Hindlimb muscle (tissue), 1 donor: ENCODE measurements at regions not wholly inside any gene's neighbourhood (a gene's known extent, or its start where the extent isn't known, plus 50 kb on each side); places are given as distances from the start of the nearest gene placed in this dataset.

Source experiments
- DNase-seq: peaks from one replicate; pipeline ENCODE4 v3.0.0-alpha.2; 2013

DNA sequence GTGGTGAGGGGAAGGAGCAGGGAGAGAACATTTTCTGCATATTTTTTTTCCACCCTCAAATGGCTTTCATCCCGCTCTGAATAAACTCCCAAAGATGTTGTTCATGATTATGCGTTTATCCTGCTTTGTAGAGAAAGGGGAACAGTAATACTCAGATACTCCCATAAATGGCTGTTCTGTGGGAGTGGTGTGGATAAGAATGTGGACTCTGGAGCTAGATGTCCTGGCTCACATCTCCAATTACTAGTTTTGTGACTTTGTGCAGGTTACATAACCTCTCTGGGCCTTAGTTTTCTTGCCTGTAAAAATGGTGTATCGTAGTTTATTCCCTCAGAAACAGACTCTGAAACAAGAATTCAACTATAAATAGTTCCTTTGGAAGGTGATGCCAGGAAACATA lies 395.4 kb upstream of the SUCLG2 start:
- no peak for DNase-seq

GRCh38 chr3:68045976-68046375 lies 391.6 kb upstream of the SUCLG2 start:
- DNase-seq, result no peak

GRCh38 chr3:68033867-68034266 lies 379.5 kb upstream of the SUCLG2 start:
- no peak for DNase-seq

DNA sequence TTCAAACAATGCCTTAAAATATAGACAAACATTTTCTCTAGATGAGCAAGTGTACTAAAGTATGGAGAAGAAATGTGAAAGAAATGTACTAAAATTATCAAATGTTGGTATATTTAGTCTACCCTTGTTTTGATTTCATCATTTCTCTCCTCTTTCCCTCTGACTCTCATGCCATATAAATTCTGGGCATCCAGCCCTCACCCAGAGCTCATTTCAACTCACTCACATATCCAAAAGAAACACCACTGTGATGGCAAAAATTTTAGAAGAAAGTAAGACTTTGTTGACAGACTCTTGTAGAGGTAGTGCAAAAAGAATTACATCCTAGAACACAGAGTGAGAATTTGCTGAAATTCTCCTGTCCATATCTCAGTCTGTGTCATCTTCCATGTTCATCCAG lies 377.8 kb upstream of the SUCLG2 start:
- no peak for DNase-seq

DNA sequence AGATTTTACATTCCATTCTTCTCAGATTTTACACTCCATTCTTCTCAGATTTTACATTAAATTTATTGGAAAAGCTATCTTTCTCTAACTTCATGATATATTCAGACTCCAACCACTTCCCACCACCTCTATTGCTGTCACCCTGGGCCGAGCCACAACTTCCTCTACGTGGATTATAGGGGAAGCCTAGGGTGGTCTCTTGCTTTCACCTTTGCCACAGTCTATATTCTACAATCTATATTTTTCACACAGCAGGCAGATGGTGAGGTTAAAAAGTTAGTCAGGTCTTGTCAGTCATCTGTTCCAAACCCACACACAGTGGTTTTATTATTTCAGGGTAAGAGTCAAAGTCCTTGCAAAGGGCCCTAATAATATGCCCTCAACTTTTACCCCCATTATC lies 370.8 kb upstream of the SUCLG2 start:
- DNase-seq, result no peak

- DNase-seq, result no peak
These were observed 365.5 kb upstream of the SUCLG2 start for GRCh38 chr3:68019876-68020275.

- no peak for DNase-seq
These were observed 363.9 kb upstream of the SUCLG2 start for GRCh38 chr3:68018275-68018674.

GRCh38 chr3:68017069-68017468 lies 362.7 kb upstream of the SUCLG2 start:
- DNase-seq, result no peak

GRCh38 chr3:68009900-68010299 lies 355.5 kb upstream of the SUCLG2 start:
- no peak for DNase-seq

- peak; percentile 28 for DNase-seq
These were observed 353.3 kb upstream of the SUCLG2 start for GRCh38 chr3:68007621-68008226.

DNA sequence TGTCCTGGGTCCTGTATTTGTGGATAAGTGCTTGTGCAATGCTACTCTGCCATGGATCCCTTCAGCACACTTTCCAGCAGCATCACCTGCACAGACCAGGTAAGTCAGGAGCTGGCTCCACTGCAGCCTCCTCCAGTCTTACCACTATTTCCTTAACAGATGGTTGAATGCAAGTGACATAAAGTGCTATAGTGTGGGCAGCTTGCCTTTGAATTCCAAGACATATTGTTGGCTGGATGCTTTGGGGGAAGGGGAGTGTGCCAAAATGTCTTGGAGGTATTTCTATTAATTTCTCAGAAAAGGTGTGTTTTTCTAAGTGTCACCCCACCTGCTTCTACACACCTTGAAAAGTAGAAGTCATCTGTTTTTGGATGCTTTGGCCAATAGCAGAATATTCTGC lies 352.2 kb upstream of the SUCLG2 start:
- no peak for DNase-seq

GRCh38 chr3:68004091-68004490 lies 349.7 kb upstream of the SUCLG2 start:
- no peak for DNase-seq

GRCh38 chr3:67998281-67998680 lies 343.9 kb upstream of the SUCLG2 start:
- no peak for DNase-seq

DNA sequence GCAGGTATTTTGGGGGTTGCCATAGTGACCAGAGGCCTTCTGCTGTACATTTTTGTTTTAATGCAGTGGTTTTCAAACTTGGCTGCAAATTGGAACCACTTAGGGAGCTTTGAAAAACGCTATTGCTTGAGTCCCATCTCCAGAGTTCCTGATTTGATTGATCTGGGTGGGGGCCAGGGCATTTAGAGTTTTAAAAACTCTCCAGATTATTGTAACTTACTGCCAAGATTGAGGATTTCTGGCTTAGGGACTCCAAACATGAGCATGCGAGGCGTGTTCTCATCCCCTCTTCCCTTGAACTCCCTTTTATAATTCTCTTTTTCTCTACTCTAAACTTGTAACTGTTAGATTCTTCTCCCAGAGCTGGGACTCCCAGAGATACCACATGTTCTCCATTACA lies 340.8 kb upstream of the SUCLG2 start:
- DNase-seq, result peak; percentile 19

GRCh38 chr3:67986706-67987105 lies 332.3 kb upstream of the SUCLG2 start:
- DNase-seq, result no peak

DNA sequence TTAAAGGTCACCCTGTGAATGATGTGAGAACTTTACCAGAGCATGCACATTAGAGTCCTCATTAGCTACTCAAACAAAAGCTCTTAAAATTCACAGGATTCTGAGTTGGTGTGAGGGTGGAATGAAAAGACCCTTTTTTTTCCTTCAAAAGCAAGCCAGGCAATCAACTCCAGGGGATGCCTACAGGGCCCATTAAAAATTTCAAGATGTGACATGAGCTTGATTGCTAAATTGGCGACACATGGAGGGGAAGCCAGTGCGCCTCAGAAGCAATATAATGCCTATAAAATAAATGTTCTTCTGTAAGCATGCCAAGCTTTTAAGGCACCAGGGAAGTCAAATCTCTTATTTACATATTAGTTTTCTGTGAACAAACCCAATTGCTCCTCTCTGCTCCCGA lies 328.8 kb upstream of the SUCLG2 start:
- no peak for DNase-seq

- no peak for DNase-seq
These were observed 326.7 kb upstream of the SUCLG2 start for GRCh38 chr3:67981077-67981476.

- DNase-seq, result no peak
These were observed 324.9 kb upstream of the SUCLG2 start for GRCh38 chr3:67979342-67979741.

- no peak for DNase-seq
These were observed 323.4 kb upstream of the SUCLG2 start for GRCh38 chr3:67977762-67978161.

GRCh38 chr3:67976663-67977062 lies 322.3 kb upstream of the SUCLG2 start:
- no peak for DNase-seq

DNA sequence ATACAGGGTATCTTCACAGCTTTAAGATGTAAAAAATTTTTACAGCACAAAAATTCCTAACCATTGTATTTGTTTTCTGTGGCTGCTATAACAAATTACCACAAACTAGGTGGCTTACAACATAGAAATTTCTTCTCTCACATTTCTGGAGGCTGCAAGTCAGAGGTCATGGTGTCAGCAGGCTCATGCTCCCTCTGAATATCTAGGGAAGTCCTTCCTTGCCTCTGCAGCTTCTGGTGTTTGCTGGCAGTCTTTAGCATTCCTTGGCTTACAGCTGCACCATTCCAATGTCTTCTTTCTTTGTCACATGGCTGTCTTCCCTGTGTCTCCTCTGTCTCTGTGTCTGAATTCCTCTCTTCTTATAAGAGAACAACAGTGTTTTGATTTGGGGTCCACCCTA lies 310.2 kb upstream of the SUCLG2 start:
- no peak for DNase-seq

GRCh38 chr3:67957268-67957667 lies 302.9 kb upstream of the SUCLG2 start:
- no peak for DNase-seq

- no peak for DNase-seq
These were observed 293.5 kb upstream of the SUCLG2 start for GRCh38 chr3:67947808-67948508.

DNA sequence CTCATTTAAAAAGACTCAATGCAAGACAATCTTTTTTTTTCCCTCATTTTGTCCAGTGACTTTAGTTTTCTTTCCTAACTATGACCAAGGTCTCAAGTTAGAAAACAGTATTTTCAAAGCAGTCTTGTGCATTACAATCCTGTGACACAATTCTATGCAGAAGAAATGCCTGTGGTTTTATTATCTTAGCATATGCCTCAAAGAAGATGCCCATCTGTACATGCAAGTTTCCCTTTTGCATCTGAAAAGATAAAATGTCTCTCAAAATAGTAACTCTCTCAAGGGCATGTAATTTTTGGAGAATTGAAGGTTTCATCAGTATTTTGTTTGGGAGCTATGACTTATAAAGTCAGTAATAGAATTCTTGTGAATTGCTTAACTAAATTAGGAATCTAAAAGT lies 292.0 kb upstream of the SUCLG2 start:
- no peak for DNase-seq

- no peak for DNase-seq
These were observed 289.1 kb upstream of the SUCLG2 start for GRCh38 chr3:67943546-67943945.
